H1 (cell line): ENCODE measurements at regions not wholly inside any gene's neighbourhood (a gene's known extent, or its start where the extent isn't known, plus 50 kb on each side); places are given as distances from the start of the nearest gene placed in this dataset.

Experiments
- CTCF ChIA-PET: fragments of 300-600 bp; sonication (Branson Sonifier 250); formaldehyde crosslinking; loops from one replicate; lab custom pipeline; 2021; ENCODE audit not compliant: partially characterized antibody; lab: Charles Lee
- POLR2A ChIA-PET: fragments of 300-600 bp; sonication (Branson Sonifier 250); formaldehyde crosslinking; loops from one replicate; lab custom pipeline; 2021; ENCODE audit warnings: inconsistent platforms; ENCODE audit not compliant: partially characterized antibody; lab: Charles Lee
- DNase-seq, 2 experiments: peaks; one replicate each; pipeline versions ENCODE4 v3.0.0 to v3.0.0-alpha.2; 2010 to 2022; ENCODE audit warnings: low spot score in 2 of 2, low read depth in 1 of 2, mixed read lengths in 1 of 2
- FAIRE-seq: peaks from 2 replicates; lab custom pipeline; 2011; peaks lifted over from hg19 to GRCh38; lab: Jason Lieb, UNC
- H2AFZ ChIP-seq: 2 replicates; pipeline ENCODE4 v1.8.1; 2012; ENCODE audit warnings: low read length, inconsistent platforms
- H2AK5ac ChIP-seq: 2 replicates; pipeline ENCODE4 v1.6.1; 2013; ENCODE audit warnings: low read depth, low read length
- H2BK120ac ChIP-seq: replicated peaks from 2 replicates; pipeline ENCODE3; 2013; ENCODE audit warnings: low read depth, low read length, inconsistent platforms
- H2BK12ac ChIP-seq: 2 replicates; pipeline ENCODE4 v1.6.1; 2013; ENCODE audit warnings: low read depth, low read length
- H2BK15ac ChIP-seq: 2 replicates; pipeline ENCODE4 v1.6.1; 2013; ENCODE audit warnings: low read length
- H2BK20ac ChIP-seq: 2 replicates; pipeline ENCODE4 v1.6.1; 2013; ENCODE audit warnings: low read length
- H2BK5ac ChIP-seq: 2 replicates; pipeline ENCODE4 v1.6.1; 2013; ENCODE audit warnings: low read depth, low read length
- H3K14ac ChIP-seq: 2 replicates; pipeline ENCODE4 v1.6.1; 2013; ENCODE audit warnings: inconsistent platforms; ENCODE audit not compliant: insufficient read length
- H3K18ac ChIP-seq: 2 replicates; pipeline ENCODE4 v1.6.1; 2013; ENCODE audit warnings: low read length; ENCODE audit errors: extremely low read depth
- H3K23ac ChIP-seq: 2 replicates; pipeline ENCODE4 v1.6.1; 2013; ENCODE audit warnings: inconsistent platforms; ENCODE audit not compliant: insufficient read length
- H3K23me2 ChIP-seq: 2 replicates; pipeline ENCODE4 v1.6.1; 2013; ENCODE audit warnings: low read depth, low read length
- H3K27ac ChIP-seq: 2 replicates; pipeline ENCODE4 v1.6.1; 2011; ENCODE audit warnings: low read depth, low read length, inconsistent platforms
- H3K27me3 ChIP-seq, 4 experiments: replicated peaks in 1 of 4; 1 replicate in 1 of 4; 2 replicates in 3 of 4; pipeline versions ENCODE4 v1.6.1 to v1.8.1; 2011 to 2013; ENCODE audit warnings: low read length in 3 of 4, mild to moderate bottlenecking in 3 of 4, inconsistent platforms in 2 of 4, mixed read lengths in 2 of 4, moderate library complexity in 1 of 4; ENCODE audit not compliant: control insufficient read depth in 3 of 4, insufficient read depth in 3 of 4; ENCODE audit errors: extremely low read depth in 1 of 4
- H3K36me3 ChIP-seq, 4 experiments: 2 replicates each; pipeline versions ENCODE4 v1.6.1 to v1.8.1; 2011 to 2013; ENCODE audit warnings: mild to moderate bottlenecking in 4 of 4, low read length in 3 of 4, moderate library complexity in 2 of 4, control low read depth in 1 of 4, inconsistent platforms in 1 of 4; ENCODE audit not compliant: insufficient read depth in 4 of 4, control insufficient read depth in 2 of 4
- H3K4ac ChIP-seq: replicated peaks from 2 replicates; pipeline ENCODE3; 2013; ENCODE audit warnings: low read length, low read depth, mixed read lengths, inconsistent platforms; ENCODE audit not compliant: insufficient read length
- H3K4me1 ChIP-seq, 4 experiments: replicated peaks in 1 of 4; 1 replicate in 1 of 4; 2 replicates in 3 of 4; pipeline versions ENCODE4 v1.6.1 to v1.8.1; 2011 to 2013; ENCODE audit warnings: low read length in 3 of 4, inconsistent platforms in 2 of 4, mixed read lengths in 1 of 4; ENCODE audit not compliant: insufficient read depth in 4 of 4, control insufficient read depth in 3 of 4
- H3K4me2 ChIP-seq, 2 experiments: 2 replicates each; pipeline versions ENCODE4 v1.6.1 to v1.8.1; 2011 to 2013; ENCODE audit warnings: low read depth in 2 of 2, low read length in 2 of 2, control low read depth in 1 of 2, inconsistent platforms in 1 of 2, mild to moderate bottlenecking in 1 of 2; ENCODE audit not compliant: insufficient read depth in 1 of 2
- H3K4me3 ChIP-seq, 4 experiments: fragments of 200-600, 300-600 bp in 1 of 4; sonication (generic), shearing (Covaris generic), sonication (Bioruptor Twin) in 1 of 4; 2 replicates each; pipeline versions ENCODE4 v1.5.1 to v1.8.1; 2011 to 2016; ENCODE audit warnings: low read length in 4 of 4, low read depth in 3 of 4, control low read depth in 2 of 4, inconsistent platforms in 2 of 4, mild to moderate bottlenecking in 2 of 4, mixed read lengths in 1 of 4, moderate library complexity in 1 of 4; ENCODE audit not compliant: insufficient read depth in 2 of 4; ENCODE audit errors: extremely low read depth in 1 of 4
- H3K56ac ChIP-seq: replicated peaks from 2 replicates; pipeline ENCODE3; 2013; ENCODE audit warnings: low read depth, mild to moderate bottlenecking, mixed read lengths, low read length, inconsistent platforms; ENCODE audit not compliant: insufficient read length
- H3K79me1 ChIP-seq: 2 replicates; pipeline ENCODE4 v1.6.1; 2013; ENCODE audit warnings: low read depth, low read length, control low read depth
- H3K79me2 ChIP-seq, 2 experiments: 2 replicates each; pipeline versions ENCODE4 v1.6.1 to v1.8.1; 2012 to 2013; ENCODE audit warnings: low read length in 2 of 2, mild to moderate bottlenecking in 2 of 2, inconsistent platforms in 1 of 2; ENCODE audit not compliant: insufficient read depth in 2 of 2, control insufficient read depth in 1 of 2
- H3K9ac ChIP-seq, 4 experiments: replicated peaks in 1 of 4; 1 replicate in 1 of 4; 2 replicates in 3 of 4; pipeline versions ENCODE4 v1.6.1 to v1.8.1; 2011 to 2013; ENCODE audit warnings: low read depth in 3 of 4, low read length in 3 of 4, control low read depth in 2 of 4, mild to moderate bottlenecking in 2 of 4, moderate library complexity in 2 of 4, inconsistent platforms in 1 of 4; ENCODE audit errors: extremely low read depth in 1 of 4
- H3K9me3 ChIP-seq, 2 experiments: 2 replicates each; pipeline versions ENCODE4 v1.6.1 to v1.8.1; 2012 to 2013; ENCODE audit warnings: mild to moderate bottlenecking in 2 of 2, moderate library complexity in 2 of 2, control low read depth in 1 of 2, inconsistent platforms in 1 of 2, low read depth in 1 of 2, low read length in 1 of 2, mixed read lengths in 1 of 2; ENCODE audit not compliant: insufficient read depth in 2 of 2
- H4K20me1 ChIP-seq, 2 experiments: replicated peaks in 1 of 2; 2 replicates each; pipeline versions ENCODE3 to v1.8.1; 2011 to 2013; ENCODE audit warnings: inconsistent platforms in 2 of 2, low read length in 2 of 2, mild to moderate bottlenecking in 1 of 2; ENCODE audit not compliant: insufficient read depth in 2 of 2, control insufficient read depth in 1 of 2
- H4K5ac ChIP-seq: 2 replicates; pipeline ENCODE4 v1.6.1; 2013; ENCODE audit warnings: low read length, low read depth, mixed read lengths, inconsistent platforms; ENCODE audit not compliant: insufficient read length
- H4K8ac ChIP-seq: 2 replicates; pipeline ENCODE4 v1.8.0; 2013; ENCODE audit warnings: mild to moderate bottlenecking, moderate library complexity, low read length, inconsistent platforms; ENCODE audit not compliant: insufficient read depth; ENCODE audit errors: extremely low read depth
- H4K91ac ChIP-seq: replicated peaks from 2 replicates; pipeline ENCODE3; 2013; ENCODE audit warnings: low read length, mixed read lengths, inconsistent platforms; ENCODE audit not compliant: insufficient read length
- CBX5 ChIP-seq: fragments of 300-800, 300-1000 bp; sonication (generic); IDR thresholded peaks from 2 replicates; pipeline ENCODE4 v1.7.1; 2016; ENCODE audit warnings: antibody characterized with exemption, low read length, low read depth
- CBX8 ChIP-seq: fragments of 300-800, 300-1000 bp; sonication (generic); IDR thresholded peaks from 2 replicates; pipeline ENCODE4 v1.7.1; 2016; ENCODE audit warnings: low read depth, low read length, borderline replicate concordance
- CEBPB ChIP-seq: IDR thresholded peaks from 2 replicates; pipeline ENCODE4 v1.6.1; 2012; ENCODE audit warnings: low read depth, low read length
- CHD2 ChIP-seq: IDR thresholded peaks from 2 replicates; pipeline ENCODE4 v1.6.1; 2012; ENCODE audit warnings: low read length, improper control_type of control experiment
- CTBP2 ChIP-seq: IDR thresholded peaks from 2 replicates; pipeline ENCODE4 v1.7.0; 2011; ENCODE audit warnings: borderline replicate concordance, mild to moderate bottlenecking, moderate library complexity, mixed read lengths, low read length; ENCODE audit not compliant: insufficient read depth, insufficient read length
- EP300 ChIP-seq, 2 experiments: IDR thresholded peaks; 1 replicate in 1 of 2; 2 replicates in 1 of 2; pipeline ENCODE4 v1.6.1; 2011 to 2012; ENCODE audit warnings: low read depth in 2 of 2, low read length in 2 of 2, mild to moderate bottlenecking in 2 of 2, borderline replicate concordance in 1 of 2, inconsistent platforms in 1 of 2, moderate library complexity in 1 of 2
- HDAC2 ChIP-seq, 2 experiments: fragments of 300-600 bp in 1 of 2; sonication (generic) in 1 of 2; IDR thresholded peaks; 2 replicates each; pipeline ENCODE4 v1.6.1; 2011 to 2012; ENCODE audit warnings: low read depth in 2 of 2, low read length in 2 of 2, mild to moderate bottlenecking in 2 of 2, moderate library complexity in 2 of 2, borderline replicate concordance in 1 of 2, inconsistent platforms in 1 of 2
- RBBP5 ChIP-seq: IDR thresholded peaks from 2 replicates; pipeline ENCODE4 v1.7.1; 2012; ENCODE audit warnings: low read depth, mild to moderate bottlenecking, inconsistent platforms, low read length, moderate library complexity, borderline replicate concordance
- RFX5 ChIP-seq: IDR thresholded peaks from 2 replicates; pipeline ENCODE4 v1.6.1; 2011; ENCODE audit warnings: low read depth, low read length, improper control_type of control experiment, borderline replicate concordance
- SIRT6 ChIP-seq: IDR thresholded peaks from one replicate; pipeline ENCODE4 v1.7.1; 2012; ENCODE audit warnings: low read length, inconsistent platforms
- SP4 ChIP-seq: IDR thresholded peaks from 2 replicates; pipeline ENCODE4 v1.6.1; 2012; ENCODE audit warnings: low read length, inconsistent platforms
- TAF7 ChIP-seq: optimal IDR thresholded peaks from 2 replicates; pipeline ENCODE3; 2011; ENCODE audit warnings: low read depth, mild to moderate bottlenecking, inconsistent platforms, low read length, moderate library complexity, borderline replicate concordance
- USF2 ChIP-seq: IDR thresholded peaks from 2 replicates; pipeline ENCODE4 v1.6.1; 2011; ENCODE audit warnings: low read length, improper control_type of control experiment
- WGBS, 2 experiments: shearing (Covaris generic) in 1 of 2; methylation state at CpG; one replicate each; pipeline versions ENCODE4 v1.1.6 to v1.1.7; 2013 to 2015; ENCODE audit warnings: low lambda C conversion rate in 2 of 2, mixed read lengths in 2 of 2, inconsistent platforms in 1 of 2, low coverage in 1 of 2, missing lambda C conversion rate in 1 of 2; ENCODE audit not compliant: insufficient replicate concordance in 2 of 2, insufficient coverage in 1 of 2, insufficient read length in 1 of 2; ENCODE audit errors: extremely low coverage in 1 of 2, missing lambda C conversion rate in 1 of 2; 5-methylcytosine and 5-hydroxymethylcytosine counted together

- Histone ChIP-seq H2AFZ (no peak overlapping the region), H3K79me2 (no peaks in the 10 kb centered on the region), H4K91ac (no peak overlapping the region), H4K5ac (no peak overlapping the region), H3K36me3 (no peaks in the 10 kb centered on the region), H2BK120ac (no peak overlapping the region), H3K27ac (no peak overlapping the region), H3K27me3 (no peaks in the 10 kb centered on the region), H3K79me1 (no peaks in the 10 kb centered on the region), H2AK5ac (no peak overlapping the region), H2BK20ac (no peak overlapping the region), H3K4me1 (no peaks in the 10 kb centered on the region), H3K23me2 (no peaks in the 10 kb centered on the region), H3K9me3 (0 out of 4 replicates have a peak, but pooled peaks cover 0 to 2% of the 10 kb centered on the region in 2 experiments), H3K18ac (no peak overlapping the region), H4K20me1 (no peaks in the 10 kb centered on the region), H3K56ac (no peak overlapping the region), H2BK5ac (no peak overlapping the region), H2BK12ac (no peak overlapping the region), H3K9ac (no peak overlapping the region), H3K23ac (no peak overlapping the region), H2BK15ac (no peak overlapping the region), H3K4me2 (no peak overlapping the region), H3K14ac (no peak overlapping the region), H3K4ac (no peak overlapping the region), H3K4me3 (no peak overlapping the region), H4K8ac (no peak overlapping the region)
- no peak for FAIRE-seq
- ChIA-PET CTCF (no interaction called here), POLR2A (no interaction called here)
- WGBS, 2 experiments: 94% methylated on average over 1 of the region's 1 CpG; no CpG with 5 or more reads in 1 of the 2 experiments
- no peak for DNase-seq
- TF ChIP-seq CBX8 (no peak), EP300 (IDR thresholded peaks at IDR 0.05; ENCODE audit: borderline replicate concordance in 1 of 2, low read depth in 2 of 2, low read length in 2 of 2) (no peak), SP4 (no peak), CEBPB (no peak), RFX5 (no peak), SIRT6 (no peak), HDAC2 (IDR thresholded peaks at IDR 0.05; ENCODE audit: borderline replicate concordance in 1 of 2, low read depth in 2 of 2, low read length in 2 of 2) (no peak), RBBP5 (no peak), USF2 (no peak), CTBP2 (no peak), TAF7 (no peak), CHD2 (no peak), CBX5 (no peak)
Observed at GRCh38 chr13:81659984-81660383, 1319.1 kb upstream of the SPRY2 start.
